ENCODE measurements at regions not wholly inside any gene's neighbourhood (a gene's known extent, or its start where the extent isn't known, plus 50 kb on each side); places are given as distances from the start of the nearest gene placed in this dataset.

GRCh38 chr12:127571578-127571977, 695.4 kb upstream of the TMEM132C start:
- Histone ChIP-seq H4K20me1 (ENCODE audit: insufficient read depth) (no peaks in the 10 kb centered on the region), H3K36me3 (ENCODE audit: low read depth) (no peaks in the 10 kb centered on the region), H3K4me2 (no peak overlapping the region), H3K27ac (no peak overlapping the region), H3K4me3 (no peak overlapping the region), H3K79me2 (ENCODE audit: low read depth) (no peaks in the 10 kb centered on the region), H3K27me3 (ENCODE audit: insufficient read depth, low read depth) (peaks cover 31% of the 10 kb centered on the region), H3K9me3 (ENCODE audit: insufficient read depth, low read depth) (no peaks in the 10 kb centered on the region), H2AFZ (no peak overlapping the region), H3K4me1 (replicated peaks; ENCODE audit: insufficient read depth) (no peaks in the 10 kb centered on the region), H3F3A (ENCODE audit: insufficient read depth, low read depth) (no peaks in the 10 kb centered on the region), H3K9me2 (ENCODE audit: insufficient read depth) (no peaks in the 10 kb centered on the region)
- ChIA-PET POLR2A (ENCODE audit: unreplicated experiment) (no interaction called here), CTCF (no interaction called here)
- DNase-seq, result no peak
- intact Hi-C loops (cut with micrococcal nuclease; ENCODE audit: unreplicated experiment), result no loop called here
- BruUV-seq (replicated peaks), result no TSS peak
- TF ChIP-seq EZH2 (IDR thresholded peaks at IDR 0.05; ENCODE audit: low read depth), result no peak
- no peak for TF ChIP-seq CTCF (conservative IDR thresholded peaks at IDR 0.05)

- Histone ChIP-seq H3K27me3 (ENCODE audit: insufficient read depth, low read depth) (peaks cover 8% of the 10 kb centered on the region; the same call in 1 of the 2 replicates), H3K79me2 (ENCODE audit: low read depth) (no peaks in the 10 kb centered on the region), H3K9me3 (ENCODE audit: insufficient read depth, low read depth) (no peaks in the 10 kb centered on the region), H4K20me1 (ENCODE audit: insufficient read depth) (no peaks in the 10 kb centered on the region), H3K9me2 (ENCODE audit: insufficient read depth) (no peaks in the 10 kb centered on the region), H3K4me1 (replicated peaks; ENCODE audit: insufficient read depth) (no peaks in the 10 kb centered on the region), H3K4me2 (no peak overlapping the region), H3K27ac (no peak overlapping the region), H3K36me3 (ENCODE audit: low read depth) (no peaks in the 10 kb centered on the region), H3F3A (ENCODE audit: insufficient read depth, low read depth) (no peaks in the 10 kb centered on the region), H3K4me3 (no peak overlapping the region), H2AFZ (no peak overlapping the region)
- intact Hi-C loops (cut with micrococcal nuclease; ENCODE audit: unreplicated experiment), result no loop called here
- TF ChIP-seq EZH2 (IDR thresholded peaks at IDR 0.05; ENCODE audit: low read depth) (no peak), CTCF (conservative IDR thresholded peaks at IDR 0.05) (no peak)
- POLR2A ChIA-PET (ENCODE audit: unreplicated experiment), result no interaction called here
- CTCF ChIA-PET, result no interaction called here
- no peak for DNase-seq
- no TSS peak for BruUV-seq (replicated peaks)
Measured at GRCh38 chr12:127579446-127579845, 687.5 kb upstream of the TMEM132C start.

GRCh38 chr12:127582074-127582473, 684.9 kb upstream of the TMEM132C start:
- Histone ChIP-seq H3K9me2 (ENCODE audit: insufficient read depth) (no peaks in the 10 kb centered on the region), H3K4me3 (no peak overlapping the region), H3K4me2 (no peak overlapping the region), H3K27ac (no peak overlapping the region), H3K9me3 (ENCODE audit: insufficient read depth, low read depth) (no peaks in the 10 kb centered on the region), H3F3A (ENCODE audit: insufficient read depth, low read depth) (no peaks in the 10 kb centered on the region), H3K27me3 (ENCODE audit: insufficient read depth, low read depth) (peaks cover 4% of the 10 kb centered on the region), H3K36me3 (ENCODE audit: low read depth) (no peaks in the 10 kb centered on the region), H3K4me1 (replicated peaks; ENCODE audit: insufficient read depth) (no peaks in the 10 kb centered on the region), H4K20me1 (ENCODE audit: insufficient read depth) (no peaks in the 10 kb centered on the region), H3K79me2 (ENCODE audit: low read depth) (no peaks in the 10 kb centered on the region), H2AFZ (no peak overlapping the region)
- no peak for DNase-seq
- TF ChIP-seq CTCF (conservative IDR thresholded peaks at IDR 0.05), result no peak
- no peak for TF ChIP-seq EZH2 (IDR thresholded peaks at IDR 0.05; ENCODE audit: low read depth)
- BruUV-seq (replicated peaks), result no TSS peak
- intact Hi-C loops (cut with micrococcal nuclease; ENCODE audit: unreplicated experiment), result no loop called here
- POLR2A ChIA-PET (ENCODE audit: unreplicated experiment), result no interaction called here
- CTCF ChIA-PET, result no interaction called here
